SK-N-SH (cell line): ENCODE measurements at regions not wholly inside any gene's neighbourhood (a gene's known extent, or its start where the extent isn't known, plus 50 kb on each side); places are given as distances from the start of the nearest gene placed in this dataset.

Experiments
- CTCF ChIA-PET: fragments of 300-600, 350-600 bp; formaldehyde crosslinking; extraction: SDS; loops from one replicate; lab custom pipeline; 2021; lab: Yijun Ruan, JAX
- POLR2A ChIA-PET: fragments of 350-600 bp; sonication (Branson Sonifier 250); formaldehyde crosslinking; extraction: SDS; loops from one replicate; lab custom pipeline; 2020; ENCODE audit warnings: antibody characterized with exemption, inconsistent platforms; lab: Yijun Ruan, JAX
- DNase-seq: peaks from one replicate; pipeline ENCODE4 v3.0.0; 2012
- H2AFZ ChIP-seq: fragments of 200-600 bp; sonication (generic); 2 replicates; pipeline ENCODE4 v1.8.1; 2016; ENCODE audit warnings: antibody characterized with exemption, mild to moderate bottlenecking, low read depth
- H3F3A ChIP-seq: fragments of 200-600 bp; sonication (generic); replicated peaks from 2 replicates; pipeline ENCODE3; 2016; ENCODE audit warnings: antibody characterized with exemption, mild to moderate bottlenecking; ENCODE audit not compliant: insufficient read depth
- H3K27ac ChIP-seq, 2 experiments: fragments of 200-500 bp in 1 of 2; fragments of 200-600 bp in 1 of 2; sonication (Bioruptor generic) in 1 of 2; sonication (generic), shearing (Covaris generic) in 1 of 2; 2 replicates each; pipeline versions ENCODE4 v1.5.1 to v1.6.1; 2014 to 2016; ENCODE audit warnings: low read depth in 2 of 2, inconsistent platforms in 1 of 2, low read length in 1 of 2, mild to moderate bottlenecking in 1 of 2, mixed read lengths in 1 of 2
- H3K27me3 ChIP-seq: fragments of 200-600 bp; sonication (generic), shearing (Covaris generic); 2 replicates; pipeline ENCODE4 v1.6.1; 2016; ENCODE audit warnings: mixed run types; ENCODE audit not compliant: insufficient read depth
- H3K36me3 ChIP-seq, 2 experiments: fragments of 200-500 bp in 1 of 2; fragments of 200-600 bp in 1 of 2; sonication (Bioruptor generic) in 1 of 2; sonication (generic) in 1 of 2; replicated peaks in 1 of 2; 2 replicates each; pipeline versions ENCODE3 to v1.5.1; 2014 to 2016; ENCODE audit warnings: low read length in 1 of 2, mild to moderate bottlenecking in 1 of 2; ENCODE audit not compliant: insufficient read depth in 2 of 2, control insufficient read depth in 1 of 2
- H3K4me1 ChIP-seq, 2 experiments: fragments of 200-500 bp in 1 of 2; fragments of 200-600 bp in 1 of 2; sonication (Bioruptor generic) in 1 of 2; sonication (generic), shearing (Covaris generic) in 1 of 2; 2 replicates each; pipeline versions ENCODE4 v1.5.1 to v1.6.1; 2014 to 2016; ENCODE audit warnings: low read depth in 1 of 2, low read length in 1 of 2, mixed run types in 1 of 2; ENCODE audit not compliant: insufficient read depth in 2 of 2, control insufficient read depth in 1 of 2
- H3K4me2 ChIP-seq: fragments of 200-600 bp; sonication (generic), shearing (Covaris generic); 2 replicates; pipeline ENCODE4 v1.6.1; 2017; ENCODE audit warnings: mixed run types
- H3K4me3 ChIP-seq, 2 experiments: fragments of 200-500 bp in 1 of 2; fragments of 200-600 bp in 1 of 2; sonication (Bioruptor generic) in 1 of 2; sonication (generic), shearing (Covaris generic) in 1 of 2; 2 replicates each; pipeline versions ENCODE4 v1.5.1 to v1.8.1; 2014 to 2016; ENCODE audit warnings: low read depth in 2 of 2, inconsistent platforms in 1 of 2, low read length in 1 of 2, mild to moderate bottlenecking in 1 of 2, mixed read lengths in 1 of 2, moderate library complexity in 1 of 2
- H3K79me2 ChIP-seq: fragments of 200-600 bp; sonication (generic); 2 replicates; pipeline ENCODE4 v1.8.1; 2017; ENCODE audit warnings: mild to moderate bottlenecking; ENCODE audit not compliant: insufficient read depth
- H3K9ac ChIP-seq: fragments of 200-600 bp; sonication (generic); 2 replicates; pipeline ENCODE4 v1.6.1; 2017; ENCODE audit warnings: mixed run types
- H3K9me2 ChIP-seq: fragments of 200-600 bp; sonication (generic); 2 replicates; pipeline ENCODE4 v1.6.1; 2017; ENCODE audit warnings: mixed run types
- H3K9me3 ChIP-seq: fragments of 200-600 bp; sonication (generic); 2 replicates; pipeline ENCODE4 v1.6.1; 2017; ENCODE audit warnings: mixed run types, mild to moderate bottlenecking, moderate library complexity
- H4K20me1 ChIP-seq: fragments of 200-600 bp; sonication (generic); 2 replicates; pipeline ENCODE4 v1.6.1; 2017; ENCODE audit warnings: mild to moderate bottlenecking, mixed run types; ENCODE audit not compliant: insufficient read depth
- CHD2 ChIP-seq: fragments of 150-350 bp; IDR thresholded peaks from 2 replicates; pipeline ENCODE4 v1.6.1; 2018; ENCODE audit warnings: low read length; ENCODE audit not compliant: partially characterized antibody
- FOSL2 ChIP-seq: IDR thresholded peaks from 2 replicates; pipeline ENCODE4 v1.4.0; 2012; ENCODE audit warnings: low read depth, mild to moderate bottlenecking, moderate library complexity, borderline replicate concordance
- GABPA ChIP-seq: IDR thresholded peaks from 2 replicates; pipeline ENCODE4 v1.4.0; 2012; ENCODE audit warnings: low read depth, mild to moderate bottlenecking
- JUND ChIP-seq: IDR thresholded peaks from 2 replicates; pipeline ENCODE4 v1.4.0; 2012
- MEF2A ChIP-seq: IDR thresholded peaks from 2 replicates; pipeline ENCODE4 v1.4.0; 2012; ENCODE audit warnings: low read depth, borderline replicate concordance
- MXI1 ChIP-seq: IDR thresholded peaks from 2 replicates; pipeline ENCODE4 v1.6.1; 2012; ENCODE audit warnings: mild to moderate bottlenecking, low read depth, low read length, improper control_type of control experiment
- NFIC ChIP-seq: IDR thresholded peaks from 2 replicates; pipeline ENCODE4 v1.4.0; 2012; ENCODE audit warnings: borderline replicate concordance
- RAD21 ChIP-seq: IDR thresholded peaks from 2 replicates; pipeline ENCODE4 v1.6.1; 2012; ENCODE audit warnings: mild to moderate bottlenecking, low read length
- RCOR1 ChIP-seq: fragments of 150-350 bp; IDR thresholded peaks from 2 replicates; pipeline ENCODE4 v1.6.1; 2017; ENCODE audit warnings: antibody characterized with exemption, low read length
- RFX5 ChIP-seq: IDR thresholded peaks from 2 replicates; pipeline ENCODE4 v1.6.1; 2012; ENCODE audit warnings: mild to moderate bottlenecking, improper control_type of control experiment, low read length
- SIN3A ChIP-seq: IDR thresholded peaks from 2 replicates; pipeline ENCODE4 v1.6.1; 2012; ENCODE audit warnings: low read depth, mild to moderate bottlenecking, low read length, moderate library complexity, borderline replicate concordance
- SMC3 ChIP-seq: IDR thresholded peaks from 2 replicates; pipeline ENCODE4 v1.6.1; 2012; ENCODE audit warnings: low read depth, low read length, improper control_type of control experiment
- TCF12 ChIP-seq: IDR thresholded peaks from 2 replicates; pipeline ENCODE4 v1.4.0; 2012
- YY1 ChIP-seq: IDR thresholded peaks from 2 replicates; pipeline ENCODE4 v1.4.0; 2012; ENCODE audit warnings: low read depth, mild to moderate bottlenecking
- WGBS: methylation state at CpG from one replicate; pipeline ENCODE4 v1.1.6; 2017; ENCODE audit warnings: low lambda C conversion rate; 5-methylcytosine and 5-hydroxymethylcytosine counted together
- TF ChIP-seq, protein P1 (sequence below): fragments of 200-600 bp; sonication (generic); IDR thresholded peaks from 2 replicates; pipeline ENCODE4 v1.6.1; 2017; ENCODE audit warnings: antibody characterized with exemption, mild to moderate bottlenecking, moderate library complexity
- TF ChIP-seq, protein P2 (sequence below): IDR thresholded peaks from 2 replicates; pipeline ENCODE4 v1.6.1; 2012; ENCODE audit warnings: mild to moderate bottlenecking, low read depth, low read length, moderate library complexity
- TF ChIP-seq, protein P3 (sequence below): fragments of 150-350 bp; IDR thresholded peaks from 2 replicates; pipeline ENCODE4 v1.6.1; 2016; ENCODE audit warnings: mild to moderate bottlenecking, low read depth, low read length
- TF ChIP-seq, protein P4 (sequence below): IDR thresholded peaks from 2 replicates; pipeline ENCODE4 v1.4.0; 2012; ENCODE audit warnings: low read depth

DNA sequence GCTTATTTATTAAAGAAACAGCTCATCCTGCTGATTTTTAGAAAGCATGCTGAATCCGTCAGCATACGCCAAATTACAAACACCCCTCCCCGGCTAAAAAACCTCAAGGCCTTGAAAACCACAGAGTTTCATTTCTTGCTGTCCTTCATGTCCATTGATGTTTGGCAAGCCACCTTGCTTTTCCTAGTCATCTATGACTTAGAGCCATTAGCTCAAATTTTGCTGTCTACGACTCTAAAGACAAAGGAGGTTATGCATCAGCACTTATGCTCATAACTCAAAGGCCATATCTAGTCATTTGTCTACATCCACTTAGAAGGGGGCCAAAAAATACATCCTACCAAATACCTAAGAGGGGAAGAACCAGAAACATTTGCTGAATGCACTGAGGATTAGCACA lies 925.1 kb downstream of the PCDH7 start:
- no peaks in the 10 kb centered on the region for H3K9me3 ChIP-seq
- POLR2A ChIA-PET, result no interaction called here

DNA sequence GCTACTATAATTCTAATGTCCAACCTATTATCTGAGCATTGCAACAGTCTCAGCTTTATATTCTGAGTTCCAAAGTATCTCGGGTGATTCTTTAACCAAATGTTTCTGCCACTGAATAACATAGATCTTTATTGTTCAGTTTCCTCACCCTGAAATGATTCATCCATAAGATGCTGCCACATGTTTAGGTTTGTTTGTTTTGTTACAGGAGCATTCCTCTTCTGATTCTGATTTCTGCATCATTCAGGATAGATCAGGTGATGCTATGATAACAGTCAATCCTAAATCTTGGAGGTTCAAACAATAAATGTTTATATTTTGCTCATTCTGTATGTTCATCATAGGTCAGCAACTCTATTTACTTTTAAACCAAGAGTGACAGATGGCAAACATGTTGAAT lies 927.6 kb downstream of the PCDH7 start:
- H4K20me1 ChIP-seq, result no peaks in the 10 kb centered on the region
- no peaks in the 10 kb centered on the region for H3K9me3 ChIP-seq
- H3K27me3 ChIP-seq, result no peaks in the 10 kb centered on the region
- ChIA-PET CTCF (no interaction called here), POLR2A (no interaction called here)
- H3K27ac ChIP-seq, result no peak overlapping the region
- H2AFZ ChIP-seq, result no peak overlapping the region
- H3K79me2 ChIP-seq, result no peaks in the 10 kb centered on the region
- no peak overlapping the region for H3K9ac ChIP-seq
- H3K4me1 ChIP-seq, result no peaks in the 10 kb centered on the region; a peak in 1 of 4 replicates
- DNase-seq, result no peak
- WGBS, result 4% methylated on average over 1 of the region's 1 CpG
- H3K4me2 ChIP-seq, result no peak overlapping the region
- no peaks in the 10 kb centered on the region for H3F3A ChIP-seq
- no peaks in the 10 kb centered on the region for H3K9me2 ChIP-seq
- H3K4me3 ChIP-seq, result no peak overlapping the region
- H3K36me3 ChIP-seq, result no peaks in the 10 kb centered on the region
- TF ChIP-seq FOSL2 (no peak), RFX5 (no peak), RAD21 (no peak), NFIC (no peak), MEF2A (no peak), YY1 (no peak), GABPA (no peak)
- TF ChIP-seq, protein P1, sequence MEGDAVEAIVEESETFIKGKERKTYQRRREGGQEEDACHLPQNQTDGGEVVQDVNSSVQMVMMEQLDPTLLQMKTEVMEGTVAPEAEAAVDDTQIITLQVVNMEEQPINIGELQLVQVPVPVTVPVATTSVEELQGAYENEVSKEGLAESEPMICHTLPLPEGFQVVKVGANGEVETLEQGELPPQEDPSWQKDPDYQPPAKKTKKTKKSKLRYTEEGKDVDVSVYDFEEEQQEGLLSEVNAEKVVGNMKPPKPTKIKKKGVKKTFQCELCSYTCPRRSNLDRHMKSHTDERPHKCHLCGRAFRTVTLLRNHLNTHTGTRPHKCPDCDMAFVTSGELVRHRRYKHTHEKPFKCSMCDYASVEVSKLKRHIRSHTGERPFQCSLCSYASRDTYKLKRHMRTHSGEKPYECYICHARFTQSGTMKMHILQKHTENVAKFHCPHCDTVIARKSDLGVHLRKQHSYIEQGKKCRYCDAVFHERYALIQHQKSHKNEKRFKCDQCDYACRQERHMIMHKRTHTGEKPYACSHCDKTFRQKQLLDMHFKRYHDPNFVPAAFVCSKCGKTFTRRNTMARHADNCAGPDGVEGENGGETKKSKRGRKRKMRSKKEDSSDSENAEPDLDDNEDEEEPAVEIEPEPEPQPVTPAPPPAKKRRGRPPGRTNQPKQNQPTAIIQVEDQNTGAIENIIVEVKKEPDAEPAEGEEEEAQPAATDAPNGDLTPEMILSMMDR, result no peak
- TF ChIP-seq, protein P2, sequence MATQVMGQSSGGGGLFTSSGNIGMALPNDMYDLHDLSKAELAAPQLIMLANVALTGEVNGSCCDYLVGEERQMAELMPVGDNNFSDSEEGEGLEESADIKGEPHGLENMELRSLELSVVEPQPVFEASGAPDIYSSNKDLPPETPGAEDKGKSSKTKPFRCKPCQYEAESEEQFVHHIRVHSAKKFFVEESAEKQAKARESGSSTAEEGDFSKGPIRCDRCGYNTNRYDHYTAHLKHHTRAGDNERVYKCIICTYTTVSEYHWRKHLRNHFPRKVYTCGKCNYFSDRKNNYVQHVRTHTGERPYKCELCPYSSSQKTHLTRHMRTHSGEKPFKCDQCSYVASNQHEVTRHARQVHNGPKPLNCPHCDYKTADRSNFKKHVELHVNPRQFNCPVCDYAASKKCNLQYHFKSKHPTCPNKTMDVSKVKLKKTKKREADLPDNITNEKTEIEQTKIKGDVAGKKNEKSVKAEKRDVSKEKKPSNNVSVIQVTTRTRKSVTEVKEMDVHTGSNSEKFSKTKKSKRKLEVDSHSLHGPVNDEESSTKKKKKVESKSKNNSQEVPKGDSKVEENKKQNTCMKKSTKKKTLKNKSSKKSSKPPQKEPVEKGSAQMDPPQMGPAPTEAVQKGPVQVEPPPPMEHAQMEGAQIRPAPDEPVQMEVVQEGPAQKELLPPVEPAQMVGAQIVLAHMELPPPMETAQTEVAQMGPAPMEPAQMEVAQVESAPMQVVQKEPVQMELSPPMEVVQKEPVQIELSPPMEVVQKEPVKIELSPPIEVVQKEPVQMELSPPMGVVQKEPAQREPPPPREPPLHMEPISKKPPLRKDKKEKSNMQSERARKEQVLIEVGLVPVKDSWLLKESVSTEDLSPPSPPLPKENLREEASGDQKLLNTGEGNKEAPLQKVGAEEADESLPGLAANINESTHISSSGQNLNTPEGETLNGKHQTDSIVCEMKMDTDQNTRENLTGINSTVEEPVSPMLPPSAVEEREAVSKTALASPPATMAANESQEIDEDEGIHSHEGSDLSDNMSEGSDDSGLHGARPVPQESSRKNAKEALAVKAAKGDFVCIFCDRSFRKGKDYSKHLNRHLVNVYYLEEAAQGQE, result no peak
- TF ChIP-seq, protein P3, sequence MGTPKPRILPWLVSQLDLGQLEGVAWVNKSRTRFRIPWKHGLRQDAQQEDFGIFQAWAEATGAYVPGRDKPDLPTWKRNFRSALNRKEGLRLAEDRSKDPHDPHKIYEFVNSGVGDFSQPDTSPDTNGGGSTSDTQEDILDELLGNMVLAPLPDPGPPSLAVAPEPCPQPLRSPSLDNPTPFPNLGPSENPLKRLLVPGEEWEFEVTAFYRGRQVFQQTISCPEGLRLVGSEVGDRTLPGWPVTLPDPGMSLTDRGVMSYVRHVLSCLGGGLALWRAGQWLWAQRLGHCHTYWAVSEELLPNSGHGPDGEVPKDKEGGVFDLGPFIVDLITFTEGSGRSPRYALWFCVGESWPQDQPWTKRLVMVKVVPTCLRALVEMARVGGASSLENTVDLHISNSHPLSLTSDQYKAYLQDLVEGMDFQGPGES, result no peak
- TF ChIP-seq, protein P4, sequence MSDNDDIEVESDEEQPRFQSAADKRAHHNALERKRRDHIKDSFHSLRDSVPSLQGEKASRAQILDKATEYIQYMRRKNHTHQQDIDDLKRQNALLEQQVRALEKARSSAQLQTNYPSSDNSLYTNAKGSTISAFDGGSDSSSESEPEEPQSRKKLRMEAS, result no peak

More for the DNA sequence above, 925.1 kb downstream of the PCDH7 start:
- H3K4me2 ChIP-seq, result no peak overlapping the region
- H3K27me3 ChIP-seq, result no peaks in the 10 kb centered on the region
- WGBS, result 50% methylated on average over 4 of the region's 4 CpGs
- no peak overlapping the region for H2AFZ ChIP-seq
- TF ChIP-seq RCOR1 (no peak), MXI1 (no peak), RFX5 (no peak), CHD2 (no peak), TCF12 (no peak), SIN3A (no peak), SMC3 (no peak), JUND (no peak)
- no peaks in the 10 kb centered on the region for H3K79me2 ChIP-seq
- DNase-seq, result no peak
- H3K4me1 ChIP-seq, result no peaks in the 10 kb centered on the region; a peak in 1 of 4 replicates
- no peak overlapping the region for H3K4me3 ChIP-seq
- H3K9ac ChIP-seq, result no peak overlapping the region
- no peaks in the 10 kb centered on the region for H3K9me2 ChIP-seq
- no peaks in the 10 kb centered on the region for H3F3A ChIP-seq
- no peaks in the 10 kb centered on the region for H3K36me3 ChIP-seq
- H4K20me1 ChIP-seq, result no peaks in the 10 kb centered on the region
- no peak overlapping the region for H3K27ac ChIP-seq
- CTCF ChIA-PET, result no interaction called here
